HG02973 (cell line): ENCODE measurements at regions not wholly inside any gene's neighbourhood (a gene's known extent, or its start where the extent isn't known, plus 50 kb on each side); places are given as distances from the start of the nearest gene placed in this dataset.
"Not testable (repeated sequence)": the region's sequence is repeated elsewhere in the genome, so short reads cannot be mapped to it uniquely, and the experiment has no call there.

Experiments
- ATAC-seq: cut with Tn5 transposase; IDR thresholded peaks from one replicate; pipeline ENCODE4 v1.9.1; 2021; ENCODE audit warnings: moderate library complexity; ENCODE audit not compliant: unreplicated experiment

DNA sequence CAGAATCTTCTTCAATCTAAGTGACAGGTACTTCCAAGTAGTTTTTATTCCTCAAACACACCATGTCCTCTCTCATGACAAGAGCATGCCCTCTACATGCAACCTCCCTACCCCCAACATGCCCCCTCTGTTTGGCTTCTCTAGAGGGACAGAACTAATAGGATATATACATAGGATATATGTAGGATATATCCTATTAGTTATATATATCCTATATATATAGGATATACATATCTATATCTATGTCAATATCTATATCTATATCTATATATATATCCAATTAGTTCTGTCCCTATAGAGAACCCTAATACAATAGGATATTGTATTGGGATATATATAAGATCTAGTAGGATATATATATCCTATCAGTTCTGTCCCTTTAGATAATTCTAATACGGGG, 701.9 kb upstream of the MIR17HG start:
- ATAC-seq: no peak

DNA sequence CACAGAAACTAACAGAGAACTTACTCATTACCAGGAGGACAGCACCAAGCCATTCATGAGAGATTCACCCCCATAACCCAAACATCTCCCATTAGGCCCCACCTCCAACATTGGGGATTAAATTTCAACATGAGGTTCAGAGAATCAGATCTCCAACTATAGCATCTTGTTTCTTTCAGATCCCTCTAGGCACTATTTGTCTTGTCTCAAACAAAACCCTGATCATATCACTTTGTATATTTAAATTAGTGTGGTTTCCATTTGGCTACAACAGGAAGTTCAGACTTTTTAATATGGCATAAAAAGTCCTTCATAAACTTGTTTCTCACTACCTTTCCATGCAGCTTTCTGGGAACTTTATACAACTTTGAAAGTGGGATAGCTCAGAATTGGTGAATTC, 699.0 kb upstream of the MIR17HG start:
- ATAC-seq: no peak

DNA sequence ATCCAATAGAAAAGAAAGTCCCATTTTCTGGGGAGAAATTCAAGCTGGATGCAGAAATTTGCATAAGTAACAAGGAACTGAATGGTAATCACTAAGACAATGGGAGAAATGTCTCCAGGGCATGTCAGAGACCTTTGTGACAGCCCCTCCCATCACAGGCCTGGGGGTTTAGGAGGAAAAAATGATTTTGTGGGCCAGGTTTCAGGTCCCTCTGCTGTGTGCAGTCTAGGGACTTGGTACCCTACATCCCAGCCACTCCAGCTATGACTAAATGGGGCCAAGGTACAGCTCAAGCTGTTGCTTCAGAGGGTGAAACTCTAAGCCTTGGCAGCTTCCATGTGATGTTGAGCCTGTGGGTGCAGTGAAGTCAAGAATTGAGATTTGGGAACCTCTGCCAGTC, 695.5 kb upstream of the MIR17HG start:
- ATAC-seq: no peak

DNA sequence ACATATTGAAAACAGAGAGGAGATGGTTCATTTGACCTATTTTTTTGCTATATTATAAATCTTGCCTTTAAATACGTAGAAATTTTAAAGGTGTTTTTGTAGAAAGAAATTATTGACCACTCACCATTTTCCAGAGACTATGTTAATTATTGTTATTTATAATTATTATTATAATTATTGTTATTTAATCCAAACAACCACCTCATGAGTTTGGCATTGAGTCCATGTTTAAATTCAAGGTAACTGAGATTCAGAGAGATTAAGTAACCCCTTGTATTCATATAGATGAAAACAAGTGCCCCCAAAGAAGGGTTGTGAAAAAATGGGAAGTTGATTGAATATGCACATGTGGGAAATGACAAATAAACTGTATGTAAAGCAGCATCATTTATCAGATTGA, 692.5 kb upstream of the MIR17HG start:
- ATAC-seq: no peak

DNA sequence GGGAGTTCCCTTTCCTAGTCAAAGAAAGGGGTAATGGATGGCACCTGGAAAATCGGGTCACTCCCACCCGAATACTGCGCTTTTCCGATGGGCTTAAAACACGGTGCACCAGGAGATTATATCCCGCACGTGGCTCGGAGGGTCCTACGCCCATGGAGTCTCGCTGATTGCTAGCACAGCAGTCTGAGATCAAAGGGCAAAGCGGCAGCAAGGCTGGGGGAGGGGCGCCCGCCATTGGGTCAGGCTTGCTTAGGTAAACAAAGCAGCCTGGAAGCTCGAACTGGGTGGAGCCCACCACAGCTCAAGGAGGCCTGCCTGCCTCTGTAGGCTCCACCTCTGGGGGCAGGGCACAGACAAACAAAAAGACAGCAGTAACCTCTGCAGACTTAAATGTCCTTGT, 683.3 kb upstream of the MIR17HG start:
- not testable (repeated sequence) for ATAC-seq

DNA sequence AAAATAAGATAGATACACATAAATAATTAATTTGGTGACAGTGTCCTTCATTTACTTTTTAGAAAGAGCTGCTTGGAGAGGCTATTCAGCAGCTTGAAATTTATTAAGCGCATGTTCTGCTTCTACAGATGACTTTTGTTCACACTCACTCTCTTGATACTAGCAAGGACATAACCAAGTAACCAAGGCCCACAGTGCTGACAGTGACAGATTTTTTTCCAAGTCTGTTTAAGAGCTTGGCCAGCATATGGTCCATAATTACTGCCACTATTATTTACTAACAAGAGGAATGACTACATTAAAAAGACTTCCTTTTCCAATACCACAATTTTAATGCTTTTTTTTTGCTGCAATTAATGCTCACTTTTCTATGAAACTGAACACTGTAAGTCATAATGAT, 673.7 kb upstream of the MIR17HG start:
- ATAC-seq: no peak

DNA sequence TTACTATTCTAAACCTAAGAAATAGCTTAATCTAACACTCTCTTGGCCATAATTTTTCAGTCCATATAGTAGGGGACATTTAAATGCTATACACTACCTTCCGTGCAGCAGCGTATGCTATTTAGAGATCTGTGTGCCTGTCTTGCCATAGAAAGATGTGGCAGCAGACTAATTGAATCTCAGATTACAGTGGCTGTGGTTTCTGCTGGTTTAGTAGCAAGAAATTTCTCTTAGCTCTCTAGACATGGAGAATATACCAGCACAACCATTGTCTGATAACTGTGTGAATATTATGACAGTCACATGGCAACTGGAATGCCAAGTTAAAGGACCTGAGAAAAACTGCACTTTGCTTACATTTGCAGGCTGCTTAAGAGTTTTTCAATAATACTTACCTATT, 672.4 kb upstream of the MIR17HG start:
- ATAC-seq: no peak

DNA sequence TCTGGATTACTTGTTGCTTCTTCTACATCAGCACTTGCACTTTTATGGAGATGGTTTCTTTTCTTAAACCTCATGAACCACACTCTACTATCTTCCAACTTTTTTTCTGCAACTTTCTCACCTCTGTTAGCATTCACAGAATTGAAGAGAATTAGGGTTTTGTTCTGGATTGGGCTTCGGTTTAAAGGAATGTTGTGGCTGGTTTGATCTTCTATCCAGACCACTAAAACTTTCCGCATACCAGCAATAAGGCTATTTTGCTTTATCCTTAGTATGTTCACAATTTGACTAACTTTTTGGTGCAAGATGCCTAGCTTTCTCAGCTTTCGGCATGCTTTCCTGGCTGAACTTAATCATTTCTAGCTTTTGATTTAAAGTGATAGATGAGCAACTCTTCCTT, 666.7 kb upstream of the MIR17HG start:
- ATAC-seq: no peak

DNA sequence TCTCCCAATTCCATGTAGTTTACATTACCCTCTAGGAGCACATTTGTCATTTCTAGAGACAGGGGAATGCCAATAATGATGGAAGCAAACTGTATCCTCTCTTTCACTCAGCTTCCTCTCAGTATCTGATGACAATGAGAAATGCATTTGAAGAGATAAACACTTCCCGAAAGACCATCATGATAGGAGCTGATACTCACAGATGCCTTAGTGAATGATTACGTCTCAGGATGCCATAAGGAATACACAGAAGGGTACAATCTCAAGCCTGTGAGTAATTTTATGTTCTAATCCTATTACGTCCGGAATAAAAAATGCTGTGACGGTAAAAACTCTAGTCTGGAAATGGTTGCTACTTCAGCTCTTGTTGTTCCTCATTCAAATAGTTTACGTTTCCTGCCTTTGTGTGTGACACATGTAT, 663.8 kb upstream of the MIR17HG start:
- no peak for ATAC-seq

DNA sequence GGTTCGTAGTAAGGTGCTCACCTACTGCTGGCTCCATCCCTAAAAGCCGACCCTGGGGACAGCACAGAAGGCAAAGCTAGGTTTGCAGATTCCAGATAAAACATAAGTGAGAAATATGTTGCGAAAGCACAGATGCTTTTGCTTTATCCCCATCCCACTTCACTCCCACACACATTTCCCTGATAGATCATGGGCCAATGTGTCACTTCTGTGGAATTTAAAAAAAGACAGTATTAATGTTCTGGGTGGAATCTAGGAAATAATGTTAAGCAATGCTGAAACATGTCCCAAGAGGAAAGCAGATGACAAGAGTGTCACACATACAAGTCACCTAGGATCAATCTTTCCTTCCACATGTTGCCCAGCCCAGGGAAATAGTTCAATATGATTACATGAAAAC, 661.0 kb upstream of the MIR17HG start:
- ATAC-seq: no peak

DNA sequence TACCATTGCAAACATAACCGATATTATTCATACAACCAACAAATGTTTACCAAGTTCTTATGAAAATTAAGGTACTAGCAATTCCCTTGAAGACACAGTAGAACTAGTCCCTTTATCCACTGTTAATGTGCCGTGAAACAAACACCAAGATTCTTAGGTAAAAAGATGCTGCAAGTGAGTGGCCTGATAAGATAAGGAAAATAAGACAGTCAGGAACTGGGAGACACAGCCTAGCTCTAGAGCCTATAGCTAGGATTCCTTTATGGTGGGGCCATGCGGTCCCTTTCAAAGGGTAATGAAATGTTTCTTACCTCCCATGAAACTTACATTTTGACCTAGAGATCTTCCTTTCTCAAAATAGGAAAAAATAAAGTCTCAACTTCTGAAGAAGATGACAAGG, 658.4 kb upstream of the MIR17HG start:
- no peak for ATAC-seq

DNA sequence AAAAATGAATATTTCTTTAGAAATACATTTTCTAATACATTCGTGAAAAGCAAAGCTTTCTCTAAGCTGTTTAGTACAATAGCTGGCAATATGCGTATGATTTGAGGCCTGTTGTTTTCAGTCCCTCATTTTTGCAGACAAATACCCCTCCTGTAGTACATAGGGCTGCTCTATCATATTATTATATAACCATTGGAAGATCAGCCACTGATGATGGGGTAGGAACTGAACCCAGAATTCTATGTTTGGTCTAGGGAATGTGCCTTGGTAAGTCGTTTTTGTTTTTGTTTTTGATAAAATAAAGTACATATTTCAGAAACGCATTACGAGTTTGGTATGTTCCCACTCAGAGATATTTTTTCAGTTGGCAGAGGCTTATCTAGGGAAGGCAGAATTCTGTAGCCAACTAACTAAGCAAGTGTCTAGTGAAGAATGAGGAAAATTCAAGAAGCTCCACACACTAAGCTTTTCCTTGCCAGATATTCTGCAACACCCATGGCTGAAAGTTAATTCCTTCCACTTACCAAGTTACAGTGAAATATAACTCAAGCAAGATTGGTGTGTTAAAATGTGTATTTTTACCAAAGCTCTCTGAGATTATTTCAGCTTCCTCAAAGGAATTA, 656.9 kb upstream of the MIR17HG start:
- ATAC-seq: no peak

DNA sequence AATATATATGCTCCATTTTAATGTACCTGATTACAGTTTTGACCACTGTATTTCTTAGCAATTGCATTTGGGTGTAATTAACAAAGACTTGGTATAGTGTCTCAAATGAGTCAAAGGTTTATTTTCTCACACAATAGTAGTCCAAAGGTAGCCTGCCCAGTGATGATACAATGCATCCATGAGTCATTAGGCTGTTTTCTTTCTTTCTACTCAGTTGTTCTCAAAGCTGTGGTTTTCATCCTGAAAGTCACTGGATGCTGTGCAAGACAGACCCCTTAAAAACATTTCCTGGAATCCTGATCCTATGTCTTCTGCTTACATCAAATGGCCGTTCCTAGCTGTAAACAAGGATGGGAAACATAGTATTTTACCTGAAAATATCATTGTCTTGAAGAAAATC, 651.2 kb upstream of the MIR17HG start:
- no peak for ATAC-seq

DNA sequence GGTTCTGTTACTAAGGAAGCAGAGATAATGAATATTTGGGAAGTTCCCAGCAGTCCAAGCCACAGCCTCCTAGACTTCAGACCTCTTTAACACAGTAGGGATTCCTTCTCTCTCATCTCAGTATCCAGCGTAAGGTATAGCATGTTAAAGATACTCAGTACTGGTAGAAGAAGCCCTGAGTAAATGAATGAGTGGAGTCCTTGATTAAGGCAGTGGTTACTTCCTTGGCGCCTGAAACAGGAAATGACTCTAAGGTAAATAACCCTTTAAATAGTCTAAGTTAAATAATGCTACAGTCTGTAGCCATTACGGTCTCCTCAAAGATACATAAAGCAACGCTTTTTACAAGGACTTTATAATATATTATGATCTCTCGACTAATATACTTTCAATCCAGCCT, 650.8 kb upstream of the MIR17HG start:
- ATAC-seq: no peak

DNA sequence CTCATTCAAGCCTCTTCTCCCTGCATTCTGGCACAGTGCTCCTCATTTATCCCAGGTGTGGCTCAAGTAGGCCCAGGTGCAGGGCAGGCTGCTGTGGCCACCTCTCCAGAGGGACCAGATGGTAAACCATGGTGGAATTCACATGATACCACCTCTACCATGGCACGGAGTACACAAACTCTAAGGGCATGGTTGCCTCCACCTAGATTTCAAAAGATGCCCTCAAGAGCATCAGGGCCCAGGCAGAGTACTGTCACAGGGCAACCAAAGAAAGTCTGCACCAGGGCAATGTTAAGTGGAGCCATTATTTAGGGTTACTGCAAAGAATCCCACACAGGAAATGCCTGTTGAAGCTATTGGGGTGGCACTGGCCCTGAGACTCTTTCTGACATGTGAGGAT, 647.1 kb upstream of the MIR17HG start:
- ATAC-seq: no peak

DNA sequence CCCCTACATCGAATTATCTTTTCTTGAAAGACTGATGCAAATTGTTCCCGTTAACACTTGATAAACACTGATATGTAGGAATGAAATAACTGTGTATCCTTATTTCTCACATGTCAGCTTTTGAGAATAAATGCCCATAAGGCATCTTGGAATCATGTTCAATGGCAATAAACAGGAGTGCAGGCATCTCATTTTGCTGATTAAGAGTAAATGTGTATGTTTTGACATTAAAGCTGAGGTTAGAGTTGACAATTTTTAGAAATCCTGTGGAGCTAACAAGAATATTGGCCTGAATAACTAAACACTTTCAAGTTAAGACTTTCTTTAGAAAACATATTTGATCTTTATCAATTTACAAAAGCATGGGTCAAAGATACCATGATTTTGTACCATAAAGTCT, 646.2 kb upstream of the MIR17HG start:
- ATAC-seq: no peak

DNA sequence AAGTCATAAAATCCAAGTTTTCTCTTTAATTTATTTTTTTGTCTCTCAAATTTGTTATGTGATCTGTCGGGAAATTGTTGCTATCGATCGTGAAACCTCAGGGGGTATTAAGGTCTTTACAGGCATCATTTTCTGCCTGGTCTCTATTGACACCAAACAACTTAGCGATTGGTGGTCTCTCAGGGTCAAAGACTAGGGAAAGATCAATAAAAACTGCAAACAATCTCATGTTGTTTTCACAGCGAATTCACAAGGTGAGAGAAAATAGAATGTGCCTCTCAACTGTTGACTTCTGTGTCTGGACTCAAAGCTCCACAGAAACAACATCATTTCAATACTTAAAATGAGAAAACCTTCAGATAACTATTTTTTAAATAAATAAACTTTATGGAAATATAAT, 645.4 kb upstream of the MIR17HG start:
- ATAC-seq: no peak

DNA sequence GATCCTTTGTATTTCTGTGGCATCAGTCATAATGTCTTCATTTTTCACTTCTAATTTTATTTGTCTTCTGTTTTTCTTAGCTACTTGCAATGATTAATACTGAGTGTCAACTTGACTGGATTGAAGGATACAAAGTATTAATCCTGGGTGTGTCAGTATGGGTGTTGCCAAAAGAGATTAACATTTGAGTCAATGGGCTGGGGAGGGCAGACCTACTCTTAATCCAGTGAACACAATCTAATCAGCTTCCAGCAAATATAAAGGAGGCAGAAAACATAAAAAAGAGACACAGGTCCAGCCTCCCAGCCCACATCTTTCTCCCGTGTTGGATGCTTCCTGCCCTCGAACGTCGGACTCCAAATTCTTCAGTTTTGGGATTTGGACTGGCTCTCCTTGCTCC, 640.9 kb upstream of the MIR17HG start:
- no peak for ATAC-seq

DNA sequence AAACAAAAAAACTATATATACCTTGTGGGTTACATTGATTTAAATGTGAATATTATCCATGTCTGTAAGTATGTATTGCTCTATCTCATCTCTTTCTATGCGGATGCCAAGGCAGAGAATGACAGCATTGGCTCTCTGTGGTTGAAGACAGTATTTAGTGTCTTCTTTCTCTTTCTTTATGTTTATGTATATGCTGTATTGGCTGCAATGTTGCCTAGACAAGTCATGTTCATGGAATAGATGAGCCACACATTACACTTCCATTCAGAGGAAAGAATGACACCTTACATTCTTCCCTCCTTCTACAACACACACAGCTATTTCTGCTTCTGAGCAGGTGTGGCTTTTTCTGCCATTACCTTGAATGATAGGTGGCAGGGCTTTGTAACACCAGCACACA, 639.4 kb upstream of the MIR17HG start:
- ATAC-seq: no peak

DNA sequence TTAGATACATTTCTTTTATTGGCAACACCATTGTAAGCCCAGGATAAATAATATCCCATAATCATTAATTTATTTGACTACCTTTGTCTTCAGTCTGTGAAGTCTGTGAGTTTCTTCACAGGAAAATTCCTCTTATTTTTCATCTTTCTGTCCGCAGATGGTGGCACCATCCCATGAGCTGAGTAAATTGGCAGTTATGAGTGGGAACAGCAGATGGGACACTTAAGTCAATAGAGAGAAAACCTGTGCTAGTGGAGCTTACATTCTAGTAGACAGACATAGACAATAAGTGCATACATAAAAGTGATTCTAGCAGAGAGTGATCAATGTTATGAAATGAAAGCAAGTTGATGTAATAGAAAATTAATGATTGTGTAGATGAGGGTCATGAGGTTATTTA, 638.2 kb upstream of the MIR17HG start:
- ATAC-seq: no peak

DNA sequence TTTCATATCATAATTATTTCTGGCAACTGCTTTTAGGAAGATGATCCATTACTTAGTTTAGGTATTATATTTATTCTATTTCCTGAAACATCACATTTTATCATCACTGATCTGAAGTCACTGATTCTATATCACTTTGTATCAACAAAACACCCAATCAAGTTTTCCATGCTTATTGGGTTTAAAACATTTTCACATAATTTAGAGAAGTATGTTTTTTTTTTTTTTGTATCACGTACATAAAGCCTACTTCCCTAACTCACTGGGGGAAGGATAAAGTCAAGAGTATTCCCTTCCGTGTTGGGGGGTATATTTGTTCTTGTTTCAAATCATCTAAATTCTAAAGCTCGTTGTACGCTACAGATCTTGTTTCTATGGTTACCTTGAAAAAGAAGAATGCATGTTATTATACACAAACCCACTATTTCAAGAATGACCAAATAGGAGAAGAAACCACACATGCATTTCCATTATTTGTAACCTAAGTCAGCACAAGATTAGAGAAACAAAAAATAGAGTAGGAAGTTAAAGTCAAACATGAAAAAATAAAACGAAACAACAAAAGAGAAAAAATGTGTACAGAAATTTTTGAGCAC, 637.2 kb upstream of the MIR17HG start:
- ATAC-seq: no peak

DNA sequence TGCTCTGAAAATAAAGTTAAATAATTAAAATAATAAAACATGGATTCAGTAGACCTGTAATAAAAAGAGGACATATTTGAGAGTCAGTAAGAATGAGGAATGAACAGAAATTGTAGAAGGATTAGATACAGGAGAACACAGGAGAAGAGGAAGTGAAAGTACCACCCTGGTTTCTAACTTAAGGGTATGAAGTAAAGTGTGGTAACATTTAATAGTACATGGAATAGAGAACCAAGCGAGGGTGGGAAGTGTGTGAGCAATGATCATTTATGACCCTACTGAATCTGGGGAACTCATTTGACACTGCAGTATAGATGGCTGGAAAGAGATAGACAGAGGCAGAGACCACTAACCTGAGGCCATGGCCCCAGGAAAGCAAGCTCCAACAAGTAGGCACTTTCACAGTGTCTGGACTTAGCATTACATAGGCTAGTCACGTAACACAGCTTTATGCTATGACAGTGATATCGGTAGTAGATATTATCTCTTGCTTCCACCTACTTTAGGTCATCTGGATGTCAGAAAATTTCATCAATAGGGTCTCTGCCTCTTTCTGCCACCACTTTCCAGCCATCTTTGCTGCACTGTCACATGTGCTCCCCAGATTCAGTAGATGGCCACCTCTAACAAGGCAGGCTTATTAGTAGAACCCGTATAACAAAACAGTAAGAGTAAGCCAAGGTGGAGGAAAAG, 633.9 kb upstream of the MIR17HG start:
- ATAC-seq: no peak

DNA sequence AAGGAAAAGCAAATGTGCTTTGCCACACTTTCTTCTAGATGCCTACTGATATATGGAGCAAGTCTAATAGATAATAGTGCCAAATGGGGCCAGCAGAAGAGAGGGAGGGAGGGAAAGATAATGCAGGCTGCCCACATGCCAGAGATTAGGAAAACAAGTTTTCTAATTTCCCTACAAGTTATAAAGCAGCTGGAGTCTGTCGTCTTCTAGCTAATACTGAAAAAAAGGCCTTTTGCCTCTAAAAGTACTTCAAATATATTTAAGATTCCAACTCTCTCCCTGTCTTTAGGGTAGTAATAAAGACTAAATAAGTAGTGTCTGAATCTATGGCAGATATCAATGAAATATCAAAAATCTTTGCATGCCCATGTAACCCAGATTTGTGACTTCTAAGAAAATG, 632.0 kb upstream of the MIR17HG start:
- no peak for ATAC-seq
